ENCODE measurements at regions not wholly inside any gene's neighbourhood (a gene's known extent, or its start where the extent isn't known, plus 50 kb on each side); places are given as distances from the start of the nearest gene placed in this dataset.

- Histone ChIP-seq H3K27me3 (ENCODE audit: insufficient read depth) (no peaks in the 10 kb centered on the region), H3K36me3 (ENCODE audit: insufficient read depth) (no peaks in the 10 kb centered on the region), H3K4me2 (no peak overlapping the region), H2AFZ (no peak overlapping the region), H3K27ac (ENCODE audit: low read depth) (no peak overlapping the region), H3F3A (replicated peaks; ENCODE audit: low read depth) (no peaks in the 10 kb centered on the region), H3K4me1 (ENCODE audit: insufficient read depth) (peaks cover 6% of the 10 kb centered on the region; the same call in 1 of the 2 replicates), H3K79me2 (replicated peaks; ENCODE audit: insufficient read depth) (no peaks in the 10 kb centered on the region), H4K20me1 (replicated peaks; ENCODE audit: insufficient read depth) (no peaks in the 10 kb centered on the region), H3K4me3 (no peak overlapping the region), H3K9me2 (ENCODE audit: insufficient read depth) (0 out of 2 replicates have a peak, but pooled peaks cover 4% of the 10 kb centered on the region)
- Mint-ChIP-seq H3K27me3 (ENCODE audit: insufficient read depth, low read depth, poor library complexity) (peaks cover 13% of the 10 kb centered on the region), H3K4me3 (no peak overlapping the region), H3K4me1 (peaks cover 17% of the 10 kb centered on the region), H3K36me3 (ENCODE audit: low read depth) (no peaks in the 10 kb centered on the region), H3K27ac (no peak overlapping the region), H3K9me3 (no peaks in the 10 kb centered on the region)
- no peak for ATAC-seq
- DNase-seq (ENCODE audit: low spot score): no peak
- TF ChIP-seq ZNF331 (CRISPR knock-in tag; IDR thresholded peaks at IDR 0.05; ENCODE audit: low read depth) (no peak), REST (IDR thresholded peaks at IDR 0.05; ENCODE audit: unreplicated experiment) (no peak)
Measured at GRCh38 chr2:15796167-15796942, 144.0 kb upstream of the MYCN start.

GRCh38 chr2:15797231-15797938 lies 143.0 kb upstream of the MYCN start:
- H3K36me3 ChIP-seq (ENCODE audit: insufficient read depth): no peaks in the 10 kb centered on the region
- Mint-ChIP-seq H3K4me3 (no peak overlapping the region), H3K9me3 (no peaks in the 10 kb centered on the region), H3K4me1 (peaks cover 17% of the 10 kb centered on the region), H3K27ac (no peak overlapping the region), H3K36me3 (ENCODE audit: low read depth) (no peaks in the 10 kb centered on the region), H3K27me3 (ENCODE audit: insufficient read depth, low read depth, poor library complexity) (peaks cover 13% of the 10 kb centered on the region)
- peak; percentile 78 for DNase-seq (ENCODE audit: low spot score)
- H4K20me1 ChIP-seq (replicated peaks; ENCODE audit: insufficient read depth): no peaks in the 10 kb centered on the region
- H2AFZ ChIP-seq: peak overlapping the region; percentile 56; the same call in 1 of the 2 replicates
- H3K9me2 ChIP-seq (ENCODE audit: insufficient read depth): no peaks in the 10 kb centered on the region
- no peaks in the 10 kb centered on the region for H3K27me3 ChIP-seq (ENCODE audit: insufficient read depth)
- H3K79me2 ChIP-seq (replicated peaks; ENCODE audit: insufficient read depth): no peaks in the 10 kb centered on the region
- no peaks in the 10 kb centered on the region for H3F3A ChIP-seq (replicated peaks; ENCODE audit: low read depth)
- no peak overlapping the region for H3K27ac ChIP-seq (ENCODE audit: low read depth)
- ATAC-seq: peak; percentile 94
- H3K4me1 ChIP-seq (ENCODE audit: insufficient read depth): peaks cover 6% of the 10 kb centered on the region; the same call in 1 of the 2 replicates
- no peak overlapping the region for H3K4me3 ChIP-seq
- H3K4me2 ChIP-seq: no peak overlapping the region
- TF ChIP-seq CTCF (conservative IDR thresholded peaks at IDR 0.05; ENCODE audit: low read depth in 2 of 2) (peak; percentile 82 to 83), STAT1 (IDR thresholded peaks at IDR 0.05; ENCODE audit: unreplicated experiment) (no peak)

Data from GM23338 (cell line).